GM21786 (cell line): ENCODE measurements at regions not wholly inside any gene's neighbourhood (a gene's known extent, or its start where the extent isn't known, plus 50 kb on each side); places are given as distances from the start of the nearest gene placed in this dataset.
A peak's percentile ranks its signal among the peaks of the same experiment; 100 is the strongest.
"Not testable (repeated sequence)": the region's sequence is repeated elsewhere in the genome, so short reads cannot be mapped to it uniquely, and the experiment has no call there.

Experiments
- ATAC-seq: cut with Tn5 transposase; IDR thresholded peaks from one replicate; pipeline ENCODE4 v1.9.1; 2021; ENCODE audit not compliant: unreplicated experiment

GRCh38 chr13:80718970-80719369, 378.0 kb upstream of the SPRY2 start:
- ATAC-seq = no peak

- no peak for ATAC-seq
These were observed 376.9 kb upstream of the SPRY2 start for GRCh38 chr13:80717776-80718175.

DNA sequence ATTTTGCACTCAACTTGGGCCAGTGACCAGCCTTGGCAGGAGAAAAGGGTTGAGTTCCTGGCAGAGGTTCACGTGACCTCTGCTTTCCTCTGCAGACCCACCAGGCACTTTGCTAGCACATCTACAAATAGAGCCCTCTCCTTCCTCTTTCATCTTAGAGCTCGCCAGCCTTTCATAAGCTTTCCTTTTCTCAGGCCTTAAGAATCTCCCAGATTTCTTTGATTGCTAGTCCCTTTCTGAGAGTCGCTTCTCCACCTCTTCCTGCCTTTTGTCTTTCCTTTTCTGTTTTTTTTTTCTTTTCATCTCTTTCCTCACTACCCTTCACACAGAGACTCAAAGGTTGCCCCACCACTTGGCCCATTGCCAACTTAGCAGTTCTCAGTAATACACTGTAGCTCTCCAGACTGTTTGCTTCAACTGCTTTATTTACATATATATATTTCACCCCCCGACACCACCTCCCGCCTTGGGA, 375.7 kb upstream of the SPRY2 start:
- peak; percentile 53 for ATAC-seq

GRCh38 chr13:80712026-80712425, 371.1 kb upstream of the SPRY2 start:
- ATAC-seq = no peak

GRCh38 chr13:80708791-80709190, 367.9 kb upstream of the SPRY2 start:
- ATAC-seq = no peak

- ATAC-seq = no peak
These were observed 366.4 kb upstream of the SPRY2 start for GRCh38 chr13:80707000-80707983.

- no peak for ATAC-seq
These were observed 365.2 kb upstream of the SPRY2 start for GRCh38 chr13:80706164-80706471.

DNA sequence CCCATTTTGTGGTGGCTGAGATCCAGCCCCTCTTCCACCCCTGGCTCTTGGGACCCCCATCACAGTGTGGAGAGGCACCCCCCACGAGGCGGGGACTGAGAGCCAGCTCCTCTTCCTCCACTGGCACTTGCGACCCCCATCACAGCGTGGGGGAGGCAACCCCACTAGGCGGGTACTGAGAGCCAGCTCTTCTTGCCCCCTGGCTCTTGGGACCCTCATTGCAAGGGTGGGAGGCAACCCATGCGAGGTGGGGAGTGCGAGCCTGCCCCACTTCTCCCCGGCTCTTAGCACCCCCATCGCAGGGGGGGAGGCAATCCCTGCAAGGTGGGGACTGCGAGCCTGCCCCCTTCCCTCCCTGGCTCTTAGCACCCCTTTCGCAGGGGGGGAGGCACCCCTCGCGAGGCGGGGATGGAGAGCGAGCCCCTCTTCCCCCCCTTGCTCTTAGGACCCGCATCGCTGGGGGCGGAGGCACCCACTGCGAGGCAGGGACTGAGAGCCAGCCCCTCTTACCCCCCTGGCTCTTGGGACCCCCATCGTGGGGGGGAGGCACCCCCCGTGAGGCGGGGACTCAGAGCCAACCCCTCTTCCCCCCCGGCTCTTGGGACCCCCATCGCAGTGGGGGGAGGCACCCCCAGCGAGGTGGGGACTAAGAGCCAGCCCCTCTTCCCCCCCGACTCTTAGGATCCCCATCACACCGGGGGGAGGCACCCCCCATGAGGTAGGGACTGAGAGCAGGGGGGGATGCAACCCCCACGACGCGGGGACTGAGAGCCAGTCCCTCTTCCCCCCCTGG, 364.6 kb upstream of the SPRY2 start:
- no peak for ATAC-seq

- ATAC-seq = no peak
These were observed 363.4 kb upstream of the SPRY2 start for GRCh38 chr13:80704369-80704768.

GRCh38 chr13:80695841-80696240, 354.9 kb upstream of the SPRY2 start:
- ATAC-seq = no peak

- ATAC-seq = not testable (repeated sequence)
These were observed 350.9 kb upstream of the SPRY2 start for GRCh38 chr13:80691814-80692213.

DNA sequence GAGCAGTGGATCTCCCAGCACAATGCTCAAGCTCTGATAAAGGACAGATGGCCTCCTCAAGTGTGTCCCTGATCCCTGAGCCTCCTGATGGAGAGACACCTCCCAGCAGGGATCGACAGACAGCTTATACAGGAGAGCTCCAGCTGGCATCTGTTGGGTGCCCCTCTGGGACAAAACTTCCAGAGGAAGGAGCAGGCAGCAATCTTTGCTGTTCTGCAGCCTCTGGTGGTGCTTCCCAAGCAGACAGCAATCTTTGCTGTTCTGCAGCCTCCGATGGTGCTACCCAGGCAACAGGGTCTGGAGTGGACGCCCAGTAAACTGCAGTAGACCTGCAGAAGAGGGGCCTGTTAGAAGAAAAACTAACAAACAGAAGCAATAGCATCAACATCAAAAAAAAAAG, 349.3 kb upstream of the SPRY2 start:
- ATAC-seq = no peak

- no peak for ATAC-seq
These were observed 347.7 kb upstream of the SPRY2 start for GRCh38 chr13:80688593-80688992.

- no peak for ATAC-seq
These were observed 345.0 kb upstream of the SPRY2 start for GRCh38 chr13:80685942-80686341.

DNA sequence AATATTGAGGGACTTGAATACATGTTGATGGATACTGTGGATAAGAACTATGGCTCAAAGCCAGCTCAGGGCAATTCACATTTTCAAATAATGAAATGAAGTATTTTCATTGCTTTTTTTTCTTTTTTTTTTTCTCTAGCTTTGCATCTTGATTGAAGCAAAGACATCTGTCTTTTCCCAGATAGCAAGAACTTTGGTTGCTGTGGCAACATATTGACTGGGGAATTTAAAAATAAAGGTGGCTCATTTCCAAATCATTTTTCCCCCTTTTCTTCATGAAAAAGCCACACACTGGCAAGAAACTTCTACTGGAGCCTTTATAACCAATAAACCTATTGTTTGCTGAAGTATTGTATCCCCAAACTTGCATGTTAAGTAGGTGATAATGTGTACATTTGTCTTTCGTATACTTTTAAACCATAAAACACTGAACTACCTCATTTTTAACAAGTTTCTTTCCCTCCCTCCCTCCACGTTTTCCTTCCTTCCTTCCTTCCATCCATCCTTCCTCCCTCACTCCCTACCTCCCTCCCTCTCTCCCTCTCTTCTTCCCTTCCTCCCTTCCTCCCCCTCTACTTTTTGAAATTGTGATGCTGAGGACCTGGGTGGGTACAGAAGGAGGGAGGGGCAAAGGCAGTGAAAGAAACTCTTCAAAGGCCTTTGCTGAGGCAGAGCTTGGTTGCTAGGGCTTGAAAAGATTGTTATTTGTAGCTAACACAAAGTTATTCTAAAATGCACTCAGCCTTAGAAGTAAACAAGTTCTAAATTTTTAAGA, 343.5 kb upstream of the SPRY2 start:
- ATAC-seq = no peak

DNA sequence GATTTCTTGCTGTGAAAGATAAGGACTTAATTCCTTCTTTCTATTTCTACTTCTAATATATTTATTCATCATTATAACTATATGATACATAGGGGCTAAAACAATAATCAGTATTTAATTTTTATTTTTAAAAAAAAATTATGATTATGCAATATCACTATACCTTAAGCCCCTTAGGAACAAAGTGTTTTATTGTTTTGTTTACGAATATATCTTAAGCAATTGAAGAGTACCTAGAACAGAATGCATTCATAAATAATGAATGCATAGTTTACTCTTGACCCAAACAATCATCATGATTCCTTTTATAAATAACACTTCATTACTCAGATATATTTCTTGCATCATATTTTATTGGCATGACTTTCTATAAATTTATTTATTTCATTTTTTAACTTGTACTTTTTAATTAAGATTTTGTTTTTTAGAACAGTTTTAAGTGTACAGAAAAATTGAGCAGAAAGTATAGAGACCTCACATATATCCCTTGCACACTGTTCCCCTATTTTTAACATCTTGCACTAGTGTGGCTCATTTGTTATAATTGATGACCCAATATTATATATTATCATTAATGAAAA, 339.9 kb upstream of the SPRY2 start:
- ATAC-seq = no peak

DNA sequence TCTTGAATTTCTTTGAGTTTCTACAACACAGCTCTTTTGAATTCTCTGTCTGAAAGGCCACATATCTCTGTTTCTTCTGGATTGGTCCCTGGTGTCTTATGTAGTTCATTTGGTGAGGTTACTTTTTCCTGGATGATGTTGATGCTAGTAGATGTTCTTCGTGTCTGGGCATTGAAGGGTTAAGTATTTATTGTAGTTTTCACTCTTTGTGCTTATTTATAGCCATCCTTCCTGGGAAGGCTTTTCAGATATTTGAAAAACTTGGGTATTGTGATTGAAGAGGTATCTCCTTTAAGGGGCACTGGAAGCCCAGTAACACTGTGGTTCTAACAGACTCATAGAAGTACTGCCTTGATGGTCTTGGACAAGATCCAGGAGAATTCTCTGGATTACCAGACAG, 338.5 kb upstream of the SPRY2 start:
- no peak for ATAC-seq

DNA sequence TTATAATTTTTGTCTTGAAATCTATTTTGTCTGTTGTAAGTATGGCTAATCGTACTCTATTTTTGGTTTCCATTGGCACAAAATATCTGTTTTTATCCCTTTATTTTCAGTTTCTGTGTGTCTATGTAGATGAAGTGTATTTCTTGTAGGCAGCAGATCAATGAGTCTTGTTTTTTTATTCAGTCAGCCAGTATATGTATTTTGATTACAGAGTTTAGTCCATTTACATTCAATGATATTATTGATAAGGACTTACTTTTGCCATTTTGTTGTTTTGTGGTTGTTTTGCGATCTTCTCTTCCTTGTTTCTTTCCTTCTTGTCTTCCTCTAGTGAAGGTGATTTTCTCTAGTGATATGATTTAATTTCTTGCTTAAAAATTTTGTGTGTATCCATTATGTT, 336.3 kb upstream of the SPRY2 start:
- no peak for ATAC-seq

- ATAC-seq = not testable (repeated sequence)
These were observed 334.5 kb upstream of the SPRY2 start for GRCh38 chr13:80675442-80675841.

DNA sequence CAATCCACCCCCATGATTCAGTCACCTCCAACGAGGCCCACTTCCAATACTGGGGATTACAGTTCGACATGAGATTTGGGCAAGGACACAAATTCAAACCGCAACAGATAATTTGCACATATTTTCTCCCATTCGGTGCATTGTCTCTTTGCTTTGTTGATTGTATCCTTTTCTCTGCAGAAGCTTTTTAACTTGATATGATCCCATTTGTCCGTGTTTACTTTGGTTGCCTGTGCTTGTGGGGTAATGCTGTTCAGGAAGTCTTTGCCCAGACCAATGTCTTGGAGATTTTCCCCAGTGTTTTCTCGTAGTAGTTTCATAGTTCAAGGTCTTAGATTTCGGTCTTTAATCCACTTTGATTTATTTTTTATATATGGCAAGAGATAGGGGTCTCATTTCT, 330.8 kb upstream of the SPRY2 start:
- ATAC-seq = no peak

DNA sequence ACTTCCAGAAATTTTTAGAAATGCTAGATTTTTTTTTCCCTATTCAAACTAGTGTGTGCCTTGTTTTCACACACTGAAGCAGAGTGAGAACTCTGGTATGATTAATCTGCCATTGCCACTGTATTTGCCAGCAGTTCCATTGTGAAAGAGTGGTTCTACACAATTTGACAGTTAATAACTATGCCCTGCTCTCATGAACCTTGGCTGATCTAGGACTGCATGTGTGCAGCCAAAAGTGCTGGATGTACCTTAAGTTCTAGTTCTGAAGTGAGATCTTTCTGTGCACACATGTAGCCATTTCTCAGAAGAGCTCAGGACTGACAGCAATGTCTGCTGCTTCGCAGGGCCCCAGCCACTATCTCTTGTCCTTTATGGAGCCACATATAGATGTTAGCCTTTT, 328.2 kb upstream of the SPRY2 start:
- ATAC-seq = no peak
